Astrocyte (in vitro differentiated cells and primary cell): ENCODE measurements at regions not wholly inside any gene's neighbourhood (a gene's known extent, or its start where the extent isn't known, plus 50 kb on each side); places are given as distances from the start of the nearest gene placed in this dataset.

ENCODE experiments used
- DNase-seq: peaks from one replicate; pipeline ENCODE4 v3.0.0-alpha.2; 2010; ENCODE audit warnings: low read depth
- FAIRE-seq: peaks from 2 replicates; lab custom pipeline; 2011; peaks lifted over from hg19 to GRCh38; lab: Jason Lieb, UNC
- H2AFZ ChIP-seq: 2 replicates; pipeline ENCODE4 v1.6.0; 2012; ENCODE audit warnings: low read depth, low read length, inconsistent platforms
- H3K27ac ChIP-seq: 2 replicates; pipeline ENCODE4 v1.5.1; 2011; ENCODE audit warnings: low read depth, low read length, inconsistent platforms
- H3K27me3 ChIP-seq: 2 replicates; pipeline ENCODE4 v1.6.0; 2011; ENCODE audit warnings: low read length, inconsistent platforms; ENCODE audit not compliant: insufficient read depth
- H3K36me3 ChIP-seq: 2 replicates; pipeline ENCODE4 v1.5.1; 2011; ENCODE audit warnings: low read length, inconsistent platforms; ENCODE audit not compliant: insufficient read depth
- H3K4me1 ChIP-seq: 2 replicates; pipeline ENCODE4 v1.5.1; 2011; ENCODE audit warnings: low read length, inconsistent platforms; ENCODE audit not compliant: insufficient read depth
- H3K4me2 ChIP-seq: 2 replicates; pipeline ENCODE4 v1.6.0; 2012; ENCODE audit warnings: low read length, inconsistent platforms
- H3K4me3 ChIP-seq: 2 replicates; pipeline ENCODE4 v1.5.1; 2011; ENCODE audit warnings: low read depth, mild to moderate bottlenecking, low read length, inconsistent platforms; ENCODE audit not compliant: insufficient read depth
- H3K79me2 ChIP-seq: 2 replicates; pipeline ENCODE4 v1.6.0; 2012; ENCODE audit warnings: mild to moderate bottlenecking, low read length, inconsistent platforms; ENCODE audit not compliant: insufficient read depth
- H3K9ac ChIP-seq: 2 replicates; pipeline ENCODE4 v1.6.0; 2012; ENCODE audit warnings: mild to moderate bottlenecking, low read length, inconsistent platforms
- H3K9me3 ChIP-seq: 2 replicates; pipeline ENCODE4 v1.5.1; 2012; ENCODE audit warnings: low read depth, mild to moderate bottlenecking, low read length, inconsistent platforms; ENCODE audit not compliant: insufficient read depth
- H4K20me1 ChIP-seq: 2 replicates; pipeline ENCODE4 v1.6.0; 2012; ENCODE audit warnings: low read length, inconsistent platforms; ENCODE audit not compliant: insufficient read depth
- H3K27ac Mint-ChIP-seq: one replicate; pipeline ENCODE4 v1.8.0; 2021; ENCODE audit warnings: mild to moderate bottlenecking, mixed read lengths; ENCODE audit not compliant: unreplicated experiment
- H3K27me3 Mint-ChIP-seq: one replicate; pipeline ENCODE4 v1.8.0; 2021; ENCODE audit warnings: low read depth, mixed read lengths; ENCODE audit not compliant: unreplicated experiment
- H3K36me3 Mint-ChIP-seq: one replicate; pipeline ENCODE4 v1.8.0; 2021; ENCODE audit warnings: low read depth, mixed read lengths; ENCODE audit not compliant: unreplicated experiment
- H3K4me1 Mint-ChIP-seq: one replicate; pipeline ENCODE4 v1.8.0; 2021; ENCODE audit warnings: low read depth, mixed read lengths; ENCODE audit not compliant: unreplicated experiment
- H3K4me3 Mint-ChIP-seq: one replicate; pipeline ENCODE4 v1.8.0; 2021; ENCODE audit warnings: mild to moderate bottlenecking, moderate library complexity, mixed read lengths; ENCODE audit not compliant: unreplicated experiment
- H3K9me3 Mint-ChIP-seq: one replicate; pipeline ENCODE4 v1.8.0; 2021; ENCODE audit warnings: mild to moderate bottlenecking, mixed read lengths; ENCODE audit not compliant: unreplicated experiment
- CTCF ChIP-seq: IDR thresholded peaks from 2 replicates; pipeline ENCODE4 v1.5.1; 2011; ENCODE audit warnings: low read depth, mild to moderate bottlenecking, inconsistent platforms, low read length, moderate library complexity; ENCODE audit not compliant: insufficient read depth
- EZH2 ChIP-seq: IDR thresholded peaks from 2 replicates; pipeline ENCODE4 v1.6.1; 2012; ENCODE audit warnings: mild to moderate bottlenecking, low read length, inconsistent platforms; ENCODE audit not compliant: insufficient read depth

GRCh38 chr5:63602971-63603370, 359.3 kb downstream of the HTR1A start:
- H3K4me2 ChIP-seq, result no peak overlapping the region

GRCh38 chr5:63596254-63596653, 366.0 kb downstream of the HTR1A start:
- DNase-seq, result no peak
- Histone ChIP-seq H3K27ac (no peak overlapping the region), H3K9ac (no peak overlapping the region), H3K36me3 (no peaks in the 10 kb centered on the region), H2AFZ (no peak overlapping the region), H3K4me3 (no peak overlapping the region), H3K79me2 (no peaks in the 10 kb centered on the region), H3K9me3 (no peaks in the 10 kb centered on the region), H4K20me1 (no peaks in the 10 kb centered on the region), H3K27me3 (no peaks in the 10 kb centered on the region), H3K4me2 (no peak overlapping the region), H3K4me1 (no peaks in the 10 kb centered on the region)
- Mint-ChIP-seq H3K27ac (no peak overlapping the region), H3K27me3 (no peaks in the 10 kb centered on the region), H3K4me1 (no peaks in the 10 kb centered on the region), H3K4me3 (no peak overlapping the region), H3K9me3 (no peaks in the 10 kb centered on the region), H3K36me3 (no peaks in the 10 kb centered on the region)
- no peak for TF ChIP-seq CTCF
- no peak for TF ChIP-seq EZH2
- FAIRE-seq, result no peak

More at GRCh38 chr5:63602971-63603370, 359.3 kb downstream of the HTR1A start:
- no peaks in the 10 kb centered on the region for H3K36me3 Mint-ChIP-seq
- H3K9me3 ChIP-seq, result no peaks in the 10 kb centered on the region
- no peaks in the 10 kb centered on the region for H3K4me1 ChIP-seq
- no peaks in the 10 kb centered on the region for H3K36me3 ChIP-seq
- H3K4me3 Mint-ChIP-seq, result no peak overlapping the region
- H3K4me3 ChIP-seq, result no peak overlapping the region
- H3K27me3 ChIP-seq, result no peaks in the 10 kb centered on the region
- no peak for TF ChIP-seq EZH2
- TF ChIP-seq CTCF, result no peak
- no peaks in the 10 kb centered on the region for H4K20me1 ChIP-seq
- H3K9me3 Mint-ChIP-seq, result no peaks in the 10 kb centered on the region
- no peak overlapping the region for H3K27ac ChIP-seq
- H3K4me1 Mint-ChIP-seq, result no peaks in the 10 kb centered on the region
- no peak overlapping the region for H3K27ac Mint-ChIP-seq
- no peaks in the 10 kb centered on the region for H3K27me3 Mint-ChIP-seq
- no peak overlapping the region for H2AFZ ChIP-seq
- H3K79me2 ChIP-seq, result no peaks in the 10 kb centered on the region
- no peak for DNase-seq
- H3K9ac ChIP-seq, result no peak overlapping the region
- no peak for FAIRE-seq

GRCh38 chr5:63573380-63573779, 388.9 kb downstream of the HTR1A start:
- Histone ChIP-seq H3K27me3 (no peaks in the 10 kb centered on the region), H3K4me3 (no peak overlapping the region), H3K9me3 (peaks cover 3% of the 10 kb centered on the region), H3K4me2 (no peak overlapping the region), H3K9ac (no peak overlapping the region), H3K27ac (no peak overlapping the region), H4K20me1 (no peaks in the 10 kb centered on the region), H2AFZ (no peak overlapping the region), H3K79me2 (no peaks in the 10 kb centered on the region), H3K4me1 (no peaks in the 10 kb centered on the region), H3K36me3 (no peaks in the 10 kb centered on the region)
- H3K9me3 Mint-ChIP-seq, result no peaks in the 10 kb centered on the region
- DNase-seq, result no peak
- no peak overlapping the region for H3K4me3 Mint-ChIP-seq
- no peaks in the 10 kb centered on the region for H3K4me1 Mint-ChIP-seq
- TF ChIP-seq EZH2 (no peak), CTCF (no peak)
- no peaks in the 10 kb centered on the region for H3K27me3 Mint-ChIP-seq
- FAIRE-seq, result no peak
- no peaks in the 10 kb centered on the region for H3K36me3 Mint-ChIP-seq
- H3K27ac Mint-ChIP-seq, result no peak overlapping the region
